ENCODE measurements at regions not wholly inside any gene's neighbourhood (a gene's known extent, or its start where the extent isn't known, plus 50 kb on each side); places are given as distances from the start of the nearest gene placed in this dataset.

- Histone ChIP-seq H3K27me3 (replicated peaks in 1 of 2; ENCODE audit: control insufficient read depth in 2 of 2, insufficient read depth in 2 of 2, low read length in 1 of 2) (no peaks in the 10 kb centered on the region), H3K4me3 (no peak overlapping the region), H3K4me1 (ENCODE audit: control insufficient read depth, insufficient read depth, low read length) (no peaks in the 10 kb centered on the region), H3K4me2 (ENCODE audit: control insufficient read depth, insufficient read depth) (no peak overlapping the region), H3K9me3 (replicated peaks; ENCODE audit: control insufficient read depth, insufficient read depth, low read length) (no peaks in the 10 kb centered on the region), H2AFZ (ENCODE audit: control insufficient read depth, low read depth, low read length) (no peak overlapping the region), H3K9ac (ENCODE audit: control insufficient read depth, insufficient read depth, low read length) (no peak overlapping the region), H3K27ac (ENCODE audit: control insufficient read depth, insufficient read depth) (no peak overlapping the region), H3K36me3 (ENCODE audit: control insufficient read depth in 2 of 2, insufficient read depth in 2 of 2, low read length in 1 of 2) (no peaks in the 10 kb centered on the region), H3K79me2 (ENCODE audit: control insufficient read depth, insufficient read depth, low read length) (no peaks in the 10 kb centered on the region), H4K20me1 (ENCODE audit: control insufficient read depth, insufficient read depth) (no peaks in the 10 kb centered on the region)
- CTCF ChIA-PET, result no interaction called here
- no TSS peak for BruUV-seq (replicated peaks)
- DNase-seq (ENCODE audit: low read depth, low spot score), result no peak
- TF ChIP-seq SMC3 (IDR thresholded peaks at IDR 0.05; ENCODE audit: borderline replicate concordance, low read length), result no peak
- no peak for TF ChIP-seq NBN (IDR thresholded peaks at IDR 0.05)
- TF ChIP-seq FOS (IDR thresholded peaks at IDR 0.05; ENCODE audit: borderline replicate concordance, extremely low read depth, insufficient read length), result no peak
- TF ChIP-seq SIX5 (IDR thresholded peaks at IDR 0.05; ENCODE audit: low read depth, low read length, severe bottlenecking), result no peak
- TF ChIP-seq ZNF384 (IDR thresholded peaks at IDR 0.05; ENCODE audit: borderline replicate concordance, low read depth, low read length), result no peak
- TF ChIP-seq, protein P1, sequence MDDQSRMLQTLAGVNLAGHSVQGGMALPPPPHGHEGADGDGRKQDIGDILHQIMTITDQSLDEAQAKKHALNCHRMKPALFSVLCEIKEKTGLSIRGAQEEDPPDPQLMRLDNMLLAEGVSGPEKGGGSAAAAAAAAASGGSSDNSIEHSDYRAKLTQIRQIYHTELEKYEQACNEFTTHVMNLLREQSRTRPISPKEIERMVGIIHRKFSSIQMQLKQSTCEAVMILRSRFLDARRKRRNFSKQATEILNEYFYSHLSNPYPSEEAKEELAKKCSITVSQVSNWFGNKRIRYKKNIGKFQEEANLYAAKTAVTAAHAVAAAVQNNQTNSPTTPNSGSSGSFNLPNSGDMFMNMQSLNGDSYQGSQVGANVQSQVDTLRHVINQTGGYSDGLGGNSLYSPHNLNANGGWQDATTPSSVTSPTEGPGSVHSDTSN (IDR thresholded peaks at IDR 0.05; ENCODE audit: insufficient replicate concordance, low read depth, low read length), result no peak
- TF ChIP-seq STAT3 (IDR thresholded peaks at IDR 0.05; ENCODE audit: low read depth, low read length), result no peak
- TF ChIP-seq, protein P2, sequence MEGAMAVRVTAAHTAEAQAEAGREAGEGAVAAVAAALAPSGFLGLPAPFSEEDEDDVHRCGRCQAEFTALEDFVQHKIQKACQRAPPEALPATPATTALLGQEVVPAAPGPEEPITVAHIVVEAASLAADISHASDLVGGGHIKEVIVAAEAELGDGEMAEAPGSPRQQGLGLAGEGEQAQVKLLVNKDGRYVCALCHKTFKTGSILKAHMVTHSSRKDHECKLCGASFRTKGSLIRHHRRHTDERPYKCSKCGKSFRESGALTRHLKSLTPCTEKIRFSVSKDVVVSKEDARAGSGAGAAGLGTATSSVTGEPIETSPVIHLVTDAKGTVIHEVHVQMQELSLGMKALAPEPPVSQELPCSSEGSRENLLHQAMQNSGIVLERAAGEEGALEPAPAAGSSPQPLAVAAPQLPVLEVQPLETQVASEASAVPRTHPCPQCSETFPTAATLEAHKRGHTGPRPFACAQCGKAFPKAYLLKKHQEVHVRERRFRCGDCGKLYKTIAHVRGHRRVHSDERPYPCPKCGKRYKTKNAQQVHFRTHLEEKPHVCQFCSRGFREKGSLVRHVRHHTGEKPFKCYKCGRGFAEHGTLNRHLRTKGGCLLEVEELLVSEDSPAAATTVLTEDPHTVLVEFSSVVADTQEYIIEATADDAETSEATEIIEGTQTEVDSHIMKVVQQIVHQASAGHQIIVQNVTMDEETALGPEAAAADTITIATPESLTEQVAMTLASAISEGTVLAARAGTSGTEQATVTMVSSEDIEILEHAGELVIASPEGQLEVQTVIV (IDR thresholded peaks at IDR 0.05; ENCODE audit: borderline replicate concordance, partially characterized antibody), result no peak
- no peak for TF ChIP-seq RBBP5 (conservative IDR thresholded peaks at IDR 0.05)
- TF ChIP-seq ZSCAN29 (IDR thresholded peaks at IDR 0.05), result no peak
- in situ Hi-C loops (cut with MboI) (no loop called here), intact Hi-C loops (cut with micrococcal nuclease; ENCODE audit: unreplicated experiment) (no loop called here)
- FAIRE-seq, result no peak
- RAD21 ChIA-PET (ENCODE audit: unreplicated experiment), result no interaction called here
- 25% methylated on average over 2 of the region's 2 CpGs for WGBS (ENCODE audit: insufficient coverage, insufficient replicate concordance, low lambda C conversion rate, missing lambda C conversion rate)
- SMC1A ChIA-PET (ENCODE audit: uncharacterized antibody, unreplicated experiment), result no interaction called here
- no peak for ATAC-seq
- POLR2A ChIA-PET, result no interaction called here
Observed at GRCh38 chr4:44545781-44546180, 97.2 kb upstream of the KCTD8 start.

All from GM12878 (cell line).